GM12892 (cell line): ENCODE measurements at regions not wholly inside any gene's neighbourhood (a gene's known extent, or its start where the extent isn't known, plus 50 kb on each side); places are given as distances from the start of the nearest gene placed in this dataset.

Experiments used
- POLR2A ChIP-seq: IDR thresholded peaks from 2 replicates; pipeline ENCODE4 v1.6.1; 2011; ENCODE audit warnings: low read depth, low read length, control low read depth
- TAF1 ChIP-seq: IDR thresholded peaks from 2 replicates; pipeline ENCODE4 v1.6.1; 2011; ENCODE audit warnings: low read depth, mild to moderate bottlenecking, control low read depth, low read length, borderline replicate concordance

DNA sequence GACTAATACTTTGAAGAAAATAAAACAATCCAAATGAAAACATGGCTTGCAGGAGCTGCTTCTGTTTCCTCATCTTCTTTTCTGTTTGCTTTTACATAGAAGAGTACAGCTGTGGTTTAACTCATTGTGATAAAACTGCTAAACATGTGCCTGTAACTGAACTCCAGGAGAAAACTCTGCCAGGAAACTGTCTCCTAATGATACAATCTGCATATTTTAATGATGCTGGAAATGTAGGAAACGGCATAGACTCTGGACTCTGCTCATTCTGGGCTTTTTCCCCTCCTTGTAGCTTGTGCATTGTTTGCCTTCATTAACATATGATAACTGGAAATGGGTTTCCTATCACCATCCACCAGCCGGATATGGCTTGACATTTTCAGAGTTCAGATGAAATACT, 813.3 kb upstream of the WWC1 start:
- TF ChIP-seq POLR2A (no peak), TAF1 (no peak)
